ENCODE measurements at regions not wholly inside any gene's neighbourhood (a gene's known extent, or its start where the extent isn't known, plus 50 kb on each side); places are given as distances from the start of the nearest gene placed in this dataset.

DNA sequence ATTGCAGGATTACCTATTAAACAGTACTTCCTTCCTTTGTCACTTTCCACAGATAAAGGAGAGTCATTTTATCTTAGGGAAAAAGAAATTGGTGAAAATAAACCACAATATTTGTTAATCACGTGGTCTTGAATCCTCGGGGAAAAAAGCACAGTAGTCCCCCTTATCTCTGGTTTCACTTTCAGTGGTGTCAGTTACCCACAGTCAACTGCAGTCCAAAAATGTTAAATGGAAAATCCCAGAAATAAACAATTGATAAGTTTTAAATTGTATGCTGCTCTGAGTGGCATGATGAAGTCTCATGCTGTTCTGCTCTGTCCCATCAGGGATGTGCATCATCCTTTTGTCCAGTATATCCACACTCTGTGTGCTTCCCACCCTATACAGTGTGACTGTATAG lies 405.2 kb upstream of the MPDZ start:
- no peak overlapping the region for H3K4me3 ChIP-seq (ENCODE audit: low read depth, low read length)
- no peak overlapping the region for H3K27ac ChIP-seq
- H3K36me3 ChIP-seq: no peaks in the 10 kb centered on the region
- no peak for DNase-seq
- H3K9me3 ChIP-seq (ENCODE audit: severe bottlenecking): no peaks in the 10 kb centered on the region
- H3K27me3 ChIP-seq (ENCODE audit: insufficient read depth, low read depth, severe bottlenecking): no peaks in the 10 kb centered on the region
- TF ChIP-seq, protein P1, sequence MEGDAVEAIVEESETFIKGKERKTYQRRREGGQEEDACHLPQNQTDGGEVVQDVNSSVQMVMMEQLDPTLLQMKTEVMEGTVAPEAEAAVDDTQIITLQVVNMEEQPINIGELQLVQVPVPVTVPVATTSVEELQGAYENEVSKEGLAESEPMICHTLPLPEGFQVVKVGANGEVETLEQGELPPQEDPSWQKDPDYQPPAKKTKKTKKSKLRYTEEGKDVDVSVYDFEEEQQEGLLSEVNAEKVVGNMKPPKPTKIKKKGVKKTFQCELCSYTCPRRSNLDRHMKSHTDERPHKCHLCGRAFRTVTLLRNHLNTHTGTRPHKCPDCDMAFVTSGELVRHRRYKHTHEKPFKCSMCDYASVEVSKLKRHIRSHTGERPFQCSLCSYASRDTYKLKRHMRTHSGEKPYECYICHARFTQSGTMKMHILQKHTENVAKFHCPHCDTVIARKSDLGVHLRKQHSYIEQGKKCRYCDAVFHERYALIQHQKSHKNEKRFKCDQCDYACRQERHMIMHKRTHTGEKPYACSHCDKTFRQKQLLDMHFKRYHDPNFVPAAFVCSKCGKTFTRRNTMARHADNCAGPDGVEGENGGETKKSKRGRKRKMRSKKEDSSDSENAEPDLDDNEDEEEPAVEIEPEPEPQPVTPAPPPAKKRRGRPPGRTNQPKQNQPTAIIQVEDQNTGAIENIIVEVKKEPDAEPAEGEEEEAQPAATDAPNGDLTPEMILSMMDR (IDR thresholded peaks at IDR 0.05; ENCODE audit: low read depth, low read length): no peak

DNA sequence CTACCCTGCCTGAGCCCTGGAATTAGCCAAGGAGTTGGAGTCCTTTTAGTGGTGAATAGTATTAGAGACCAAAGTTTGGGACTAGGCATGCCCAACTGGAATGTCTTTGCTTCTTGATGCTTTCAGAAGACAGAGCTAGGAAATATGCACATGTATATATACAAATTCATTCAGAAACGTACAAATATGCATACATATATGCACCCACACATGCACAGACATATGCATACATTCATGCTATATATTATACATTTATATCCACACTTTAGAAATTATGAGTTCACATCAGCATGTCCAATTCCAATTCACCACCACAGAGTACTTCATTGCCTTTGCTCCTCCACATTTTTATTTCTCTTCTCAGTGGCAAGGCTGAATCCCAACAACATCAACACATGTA lies 398.3 kb upstream of the MPDZ start:
- DNase-seq: no peak
- Histone ChIP-seq H3K27me3 (ENCODE audit: insufficient read depth, low read depth, severe bottlenecking) (no peaks in the 10 kb centered on the region), H3K4me3 (ENCODE audit: low read depth, low read length) (no peak overlapping the region), H3K9me3 (ENCODE audit: severe bottlenecking) (no peaks in the 10 kb centered on the region), H3K27ac (no peak overlapping the region), H3K36me3 (no peaks in the 10 kb centered on the region)
- TF ChIP-seq, protein P1 (IDR thresholded peaks at IDR 0.05; ENCODE audit: low read depth, low read length): no peak

DNA sequence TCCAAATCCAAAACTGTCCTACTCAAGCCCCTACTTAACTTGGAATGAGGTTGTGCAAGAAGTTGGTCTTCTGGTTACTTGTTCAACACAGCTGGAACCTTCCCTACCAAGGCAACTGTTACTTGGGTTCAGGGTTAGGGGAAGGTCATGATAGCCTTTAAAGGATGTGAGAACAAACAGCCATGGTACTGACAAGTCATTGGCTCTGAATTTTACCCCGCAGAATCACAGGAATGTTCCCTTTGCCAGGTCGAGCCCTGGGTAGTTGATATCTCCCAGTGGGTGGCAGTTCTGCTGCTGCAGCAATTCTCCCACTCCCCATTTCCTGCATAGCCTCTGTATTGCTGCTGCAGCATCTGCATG lies 396.1 kb upstream of the MPDZ start:
- Histone ChIP-seq H3K9me3 (ENCODE audit: severe bottlenecking) (no peaks in the 10 kb centered on the region), H3K4me3 (ENCODE audit: low read depth, low read length) (no peak overlapping the region), H3K36me3 (no peaks in the 10 kb centered on the region), H3K27me3 (ENCODE audit: insufficient read depth, low read depth, severe bottlenecking) (no peaks in the 10 kb centered on the region), H3K27ac (no peak overlapping the region)
- TF ChIP-seq, protein P1 (IDR thresholded peaks at IDR 0.05; ENCODE audit: low read depth, low read length): no peak
- DNase-seq: no peak

DNA sequence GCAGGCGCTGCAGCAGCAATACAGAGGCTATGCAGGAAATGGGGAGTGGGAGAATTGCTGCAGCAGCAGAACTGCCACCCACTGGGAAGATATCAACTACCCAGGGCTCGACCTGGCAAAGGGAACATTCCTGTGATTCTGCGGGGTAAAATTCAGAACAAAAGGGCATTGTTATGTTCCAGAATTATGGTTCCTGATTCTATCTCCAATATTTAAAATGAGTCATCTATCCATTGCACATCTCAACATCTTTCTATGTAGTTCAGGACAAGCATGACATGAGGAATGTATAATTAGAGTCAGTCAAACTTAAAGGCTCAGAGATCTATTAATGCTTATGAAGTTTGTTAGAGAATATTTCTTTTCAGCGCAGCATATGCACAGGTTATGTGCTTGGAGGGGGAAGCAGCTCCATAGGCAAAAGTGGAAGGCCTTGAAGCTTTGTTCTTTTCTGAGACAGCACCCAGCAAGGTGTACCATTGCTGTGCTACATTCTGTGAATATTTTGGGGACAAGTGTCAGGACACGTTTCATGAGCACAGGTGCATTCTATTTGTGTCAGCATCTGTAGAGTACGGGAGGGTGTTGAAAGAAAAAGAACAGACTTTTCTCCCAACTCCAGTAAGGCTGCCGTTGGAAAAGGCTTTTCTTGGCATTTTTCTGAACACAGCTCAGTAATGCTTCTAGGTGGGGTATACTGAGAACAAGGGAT lies 395.6 kb upstream of the MPDZ start:
- Histone ChIP-seq H3K36me3 (no peaks in the 10 kb centered on the region), H3K27me3 (ENCODE audit: insufficient read depth, low read depth, severe bottlenecking) (no peaks in the 10 kb centered on the region), H3K4me3 (ENCODE audit: low read depth, low read length) (no peak overlapping the region), H3K27ac (no peak overlapping the region), H3K9me3 (ENCODE audit: severe bottlenecking) (no peaks in the 10 kb centered on the region)
- no peak for DNase-seq
- TF ChIP-seq, protein P1 (IDR thresholded peaks at IDR 0.05; ENCODE audit: low read depth, low read length): no peak

DNA sequence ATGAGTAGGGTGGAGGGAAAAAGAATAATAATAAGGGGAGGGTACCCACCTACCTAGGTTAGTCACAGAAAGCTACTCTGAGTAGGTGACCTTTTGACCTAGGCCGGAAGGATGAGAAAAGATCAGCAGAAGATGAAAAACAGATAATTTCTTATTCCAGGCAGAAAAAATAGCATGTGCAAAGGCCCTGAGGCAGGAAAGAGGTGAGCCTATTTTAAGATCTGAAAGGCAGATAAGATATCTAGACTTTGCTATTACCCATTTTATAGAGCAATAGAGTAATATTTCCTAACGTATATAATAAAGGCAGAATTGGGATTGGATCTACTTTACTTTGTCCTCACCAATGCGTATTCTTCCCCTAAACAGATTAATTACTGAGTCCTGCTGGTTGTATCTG lies 393.9 kb upstream of the MPDZ start:
- DNase-seq: no peak
- TF ChIP-seq, protein P1 (IDR thresholded peaks at IDR 0.05; ENCODE audit: low read depth, low read length): no peak
- Histone ChIP-seq H3K9me3 (ENCODE audit: severe bottlenecking) (no peaks in the 10 kb centered on the region), H3K27me3 (ENCODE audit: insufficient read depth, low read depth, severe bottlenecking) (no peaks in the 10 kb centered on the region), H3K36me3 (no peaks in the 10 kb centered on the region), H3K27ac (no peak overlapping the region), H3K4me3 (ENCODE audit: low read depth, low read length) (no peak overlapping the region)
